GM19035 (cell line): ENCODE measurements at regions not wholly inside any gene's neighbourhood (a gene's known extent, or its start where the extent isn't known, plus 50 kb on each side); places are given as distances from the start of the nearest gene placed in this dataset.

ENCODE experiments used
- ATAC-seq: cut with Tn5 transposase; IDR thresholded peaks from one replicate; pipeline ENCODE4 v1.9.1; 2021; ENCODE audit not compliant: unreplicated experiment

GRCh38 chrY:7261254-7261653 is 349.7 kb upstream of the AMELY start:
- ATAC-seq: no peak

- no peak for ATAC-seq
Measured at GRCh38 chrY:7240101-7240500, 328.5 kb upstream of the AMELY start.

- ATAC-seq: no peak
Measured at GRCh38 chrY:7211971-7212370, 300.4 kb upstream of the AMELY start.

GRCh38 chrY:7204456-7204855 is 292.9 kb upstream of the AMELY start:
- ATAC-seq: no peak

GRCh38 chrY:7182591-7182990 is 271.0 kb upstream of the AMELY start:
- no peak for ATAC-seq

GRCh38 chrY:7177631-7178030 is 266.1 kb upstream of the AMELY start:
- ATAC-seq: no peak

- no peak for ATAC-seq
Measured at GRCh38 chrY:7169475-7169874, 257.9 kb upstream of the AMELY start.

- no peak for ATAC-seq
Measured at GRCh38 chrY:7141477-7141876, 229.9 kb upstream of the AMELY start.
